ENCODE measurements at regions not wholly inside any gene's neighbourhood (a gene's known extent, or its start where the extent isn't known, plus 50 kb on each side); places are given as distances from the start of the nearest gene placed in this dataset.

DNA sequence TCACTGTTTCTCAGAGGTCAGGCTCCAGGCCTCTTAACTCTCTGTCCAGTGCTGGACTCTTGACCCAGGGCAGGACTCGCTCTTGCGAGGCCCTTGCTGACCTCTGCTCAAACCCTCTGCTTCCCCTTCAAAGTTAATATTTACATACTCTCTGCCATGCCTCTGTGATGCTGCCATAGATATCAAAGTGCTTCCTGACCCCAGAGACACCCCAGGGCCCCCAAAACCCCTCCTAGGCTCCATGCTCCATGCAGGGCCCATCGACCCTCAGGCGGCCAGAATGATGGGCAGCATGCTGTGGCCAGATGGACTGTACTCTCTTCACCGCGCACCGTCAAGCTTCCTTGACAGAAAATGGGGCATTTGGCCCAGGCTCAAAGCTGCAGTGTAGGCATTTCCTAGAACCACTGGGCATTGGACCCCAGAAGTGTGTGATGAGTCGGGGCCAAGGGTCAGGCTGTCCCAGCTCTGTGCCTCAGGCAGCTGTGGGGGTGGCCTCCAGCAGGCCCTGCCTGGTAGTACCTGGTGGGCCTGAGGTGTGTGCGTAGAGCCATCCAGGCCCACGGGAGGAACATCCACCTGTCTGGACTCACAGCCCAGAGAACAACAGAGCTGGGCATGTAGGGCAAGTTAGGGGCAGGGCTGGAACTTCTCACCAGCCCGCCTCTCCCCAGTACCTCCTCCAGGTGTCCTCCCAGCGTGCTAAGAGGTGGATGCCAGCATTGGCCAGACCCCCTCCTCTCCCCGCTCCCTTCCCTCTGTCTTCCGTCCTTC is 142.8 kb downstream of the VEGFA start (continued):
- peak; percentile 33; the same call in 1 of the 2 replicates for TF ChIP-seq SAFB2 (CRISPR knock-in tag; IDR thresholded peaks at IDR 0.05; ENCODE audit: borderline replicate concordance, low read depth)
- TF ChIP-seq SIN3B (IDR thresholded peaks at IDR 0.05; ENCODE audit: low read length) = no peak
- TF ChIP-seq ZNF572 (CRISPR knock-in tag; IDR thresholded peaks at IDR 0.05) = peak; percentile 69; the same call in 1 of the 2 replicates
- TF ChIP-seq TP53 (CRISPR knock-in tag; conservative IDR thresholded peaks at IDR 0.05) = peak; percentile 19; the same call in 1 of the 2 replicates
- no peak for TF ChIP-seq PTBP1 (IDR thresholded peaks at IDR 0.05; ENCODE audit: low read depth, low read length, poor library complexity, severe bottlenecking)
- TF ChIP-seq KLF9 (CRISPR knock-in tag; IDR thresholded peaks at IDR 0.05; ENCODE audit: low read depth) = no peak
- TF ChIP-seq MIER3 (CRISPR knock-in tag; IDR thresholded peaks at IDR 0.05; ENCODE audit: borderline replicate concordance) = peak; percentile 42; the same call in 1 of the 2 replicates
- TF ChIP-seq, protein P1, sequence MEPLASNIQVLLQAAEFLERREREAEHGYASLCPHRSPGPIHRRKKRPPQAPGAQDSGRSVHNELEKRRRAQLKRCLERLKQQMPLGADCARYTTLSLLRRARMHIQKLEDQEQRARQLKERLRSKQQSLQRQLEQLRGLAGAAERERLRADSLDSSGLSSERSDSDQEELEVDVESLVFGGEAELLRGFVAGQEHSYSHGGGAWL (CRISPR knock-in tag; IDR thresholded peaks at IDR 0.05) = 0 out of 2 replicates have a peak, but pooled peaks have one; percentile 7
- peak; percentile 90 for TF ChIP-seq ZNF605 (CRISPR knock-in tag; IDR thresholded peaks at IDR 0.05)
- TF ChIP-seq ZNF879 (CRISPR knock-in tag; IDR thresholded peaks at IDR 0.05) = no peak
- peak; percentile 92 for TF ChIP-seq MED1 (CRISPR knock-in tag; IDR thresholded peaks at IDR 0.05)
- TF ChIP-seq CCDC6 (CRISPR knock-in tag; IDR thresholded peaks at IDR 0.05) = peak; percentile 69; the same call in 1 of the 2 replicates
- no peak for TF ChIP-seq XBP1 (CRISPR knock-in tag; IDR thresholded peaks at IDR 0.05)
- peak; percentile 53; the same call in 1 of the 2 replicates for TF ChIP-seq ZSCAN31 (CRISPR knock-in tag; IDR thresholded peaks at IDR 0.05; ENCODE audit: low read depth)
- TF ChIP-seq HNF4G (IDR thresholded peaks at IDR 0.05; ENCODE audit: borderline replicate concordance, low read depth, low read length) = peak; percentile 84
- TF ChIP-seq HNF4G (CRISPR knock-in tag; IDR thresholded peaks at IDR 0.05; ENCODE audit: borderline replicate concordance, low read depth) = peak; percentile 79; the same call in 1 of the 2 replicates
- TF ChIP-seq ZNF382 (CRISPR knock-in tag; IDR thresholded peaks at IDR 0.05; ENCODE audit: borderline replicate concordance) = no peak
- TF ChIP-seq ZNF441 (CRISPR knock-in tag; IDR thresholded peaks at IDR 0.05; ENCODE audit: borderline replicate concordance) = peak; percentile 47; the same call in 1 of the 2 replicates
- TF ChIP-seq ZSCAN22 (CRISPR knock-in tag; IDR thresholded peaks at IDR 0.05) = peak; percentile 32; the same call in 1 of the 2 replicates
- TF ChIP-seq ISX (CRISPR knock-in tag; conservative IDR thresholded peaks at IDR 0.05) = 0 out of 2 replicates have a peak, but pooled peaks have one; percentile 58
- TF ChIP-seq ZNF451 (CRISPR knock-in tag; IDR thresholded peaks at IDR 0.05) = peak; percentile 50; the same call in 1 of the 2 replicates
- TF ChIP-seq ZNF224 (CRISPR knock-in tag; IDR thresholded peaks at IDR 0.05) = peak; percentile 91
- TF ChIP-seq, protein P2, sequence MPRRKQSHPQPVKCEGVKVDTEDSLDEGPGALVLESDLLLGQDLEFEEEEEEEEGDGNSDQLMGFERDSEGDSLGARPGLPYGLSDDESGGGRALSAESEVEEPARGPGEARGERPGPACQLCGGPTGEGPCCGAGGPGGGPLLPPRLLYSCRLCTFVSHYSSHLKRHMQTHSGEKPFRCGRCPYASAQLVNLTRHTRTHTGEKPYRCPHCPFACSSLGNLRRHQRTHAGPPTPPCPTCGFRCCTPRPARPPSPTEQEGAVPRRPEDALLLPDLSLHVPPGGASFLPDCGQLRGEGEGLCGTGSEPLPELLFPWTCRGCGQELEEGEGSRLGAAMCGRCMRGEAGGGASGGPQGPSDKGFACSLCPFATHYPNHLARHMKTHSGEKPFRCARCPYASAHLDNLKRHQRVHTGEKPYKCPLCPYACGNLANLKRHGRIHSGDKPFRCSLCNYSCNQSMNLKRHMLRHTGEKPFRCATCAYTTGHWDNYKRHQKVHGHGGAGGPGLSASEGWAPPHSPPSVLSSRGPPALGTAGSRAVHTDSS (CRISPR knock-in tag; conservative IDR thresholded peaks at IDR 0.05) = no peak
- TF ChIP-seq ZNF556 (CRISPR knock-in tag; IDR thresholded peaks at IDR 0.05; ENCODE audit: borderline replicate concordance) = peak; percentile 93; the same call in 1 of the 2 replicates
- peak; percentile 80; the same call in 1 of the 2 replicates for TF ChIP-seq ETV5 (CRISPR knock-in tag; IDR thresholded peaks at IDR 0.05; ENCODE audit: borderline replicate concordance)
